NCI-H146 treated with DMSO at 0.1 percent for 48 hours (cell line): ENCODE measurements at regions not wholly inside any gene's neighbourhood (a gene's known extent, or its start where the extent isn't known, plus 50 kb on each side); places are given as distances from the start of the nearest gene placed in this dataset.

Experiments used
- DNase-seq: peaks from one replicate; lab custom pipeline; 2025; ENCODE audit not compliant: unreplicated experiment; lab: John Stamatoyannopoulos, UW

DNA sequence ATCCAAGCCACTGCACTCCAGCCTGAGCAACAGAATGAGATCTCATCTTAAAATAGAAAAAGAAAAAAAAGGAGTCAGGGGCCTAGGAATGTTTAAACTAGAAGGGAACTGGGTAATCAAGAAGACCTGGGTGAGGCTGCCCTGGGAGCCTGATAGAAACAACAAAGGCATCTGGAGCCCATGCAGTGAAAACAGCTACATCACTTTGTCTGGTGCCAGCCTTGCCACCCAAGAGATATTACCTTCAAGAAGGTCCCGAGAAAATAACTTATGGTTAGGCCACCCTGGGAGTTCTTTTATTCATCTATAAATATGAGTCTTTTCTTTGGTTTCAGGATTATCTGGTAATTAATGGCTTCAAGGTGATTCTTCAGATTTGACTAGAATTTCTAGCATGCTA is 412.1 kb downstream of the METTL15 start:
- DNase-seq, result no peak

DNA sequence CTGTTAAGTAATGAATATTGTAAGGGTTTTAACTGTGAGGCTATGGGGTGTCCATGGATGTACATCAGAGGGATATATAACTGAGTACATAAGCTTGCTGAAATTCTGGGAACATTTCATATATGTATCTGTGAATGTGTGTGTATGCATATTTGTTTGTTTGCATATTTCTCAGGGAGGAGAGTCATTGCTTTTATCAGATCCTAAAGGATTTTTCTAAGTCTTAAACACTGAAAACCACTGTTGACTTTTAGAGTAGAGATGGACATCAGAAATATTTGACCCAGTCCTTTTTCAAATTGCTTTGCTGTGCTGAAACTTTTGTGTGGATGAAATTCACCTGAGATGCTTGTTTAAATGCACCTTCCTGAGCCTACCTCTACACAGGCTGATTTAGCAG is 410.6 kb downstream of the METTL15 start:
- DNase-seq, result no peak

DNA sequence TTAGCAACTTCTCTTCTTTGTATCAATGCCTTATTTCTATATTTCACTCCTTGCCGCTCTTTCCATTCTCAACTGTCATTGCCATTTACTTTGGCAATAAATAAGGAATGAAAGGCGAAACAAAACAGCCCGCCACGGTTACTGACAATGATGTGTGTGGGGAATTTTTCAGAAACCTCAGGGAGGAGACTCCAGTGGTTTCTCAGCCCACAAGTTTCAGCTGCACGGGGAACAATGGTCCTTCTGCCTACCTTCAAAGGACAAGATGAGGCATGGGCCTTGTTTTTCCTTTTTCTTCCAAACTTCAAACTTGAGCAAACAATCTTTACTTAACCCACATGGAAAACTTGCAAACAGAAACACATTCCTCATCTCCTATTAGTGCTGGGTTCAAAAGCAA is 409.4 kb downstream of the METTL15 start:
- no peak for DNase-seq

DNA sequence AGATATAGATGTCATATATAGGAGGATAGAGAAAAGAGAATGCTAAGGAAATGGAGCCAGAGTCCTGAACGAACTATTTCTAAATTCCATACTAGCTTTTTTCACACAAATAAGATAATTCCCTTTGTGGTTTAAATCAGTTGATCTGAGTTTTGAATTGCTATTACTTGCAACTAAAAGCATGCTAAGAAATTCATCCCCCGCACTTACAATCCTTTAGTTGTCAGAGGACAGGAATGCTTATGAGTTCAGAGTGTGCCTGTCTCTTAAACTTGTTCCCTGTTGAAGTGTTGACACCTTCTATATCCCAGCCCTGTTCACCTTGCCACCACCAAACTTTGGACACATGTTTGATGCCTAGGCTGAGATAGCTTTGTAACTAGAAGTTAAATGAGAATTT is 406.2 kb downstream of the METTL15 start:
- no peak for DNase-seq

DNA sequence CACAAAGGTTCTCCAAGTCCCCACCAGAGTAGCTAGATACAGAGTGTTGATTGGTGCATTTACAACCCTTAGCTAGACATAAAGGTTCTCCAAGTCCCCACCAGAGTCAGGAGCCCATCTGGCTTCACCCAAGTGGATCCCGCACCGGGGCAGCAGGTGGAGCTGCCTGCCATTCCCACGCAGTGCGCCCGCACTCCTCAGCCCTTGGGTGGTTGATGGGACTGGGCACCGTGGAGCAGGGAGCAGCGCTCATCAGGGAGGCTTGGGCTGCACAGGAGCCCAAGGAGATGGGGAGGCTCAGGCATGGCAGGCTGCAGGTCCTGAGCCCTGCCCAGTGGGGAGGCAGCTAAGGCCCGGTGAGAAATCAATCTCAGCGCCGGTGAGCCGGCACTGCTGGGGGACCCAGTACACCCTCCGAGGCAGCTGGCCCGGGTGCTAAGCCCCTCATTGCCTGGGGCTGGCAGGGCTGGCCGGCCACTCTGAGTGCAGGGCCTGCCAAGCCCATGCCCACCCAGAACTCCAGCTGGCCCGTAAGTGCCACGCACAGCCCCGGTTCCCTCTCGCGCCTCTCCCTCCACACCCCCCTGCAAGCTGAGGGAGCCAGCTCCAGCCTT is 404.1 kb downstream of the METTL15 start:
- no peak for DNase-seq

DNA sequence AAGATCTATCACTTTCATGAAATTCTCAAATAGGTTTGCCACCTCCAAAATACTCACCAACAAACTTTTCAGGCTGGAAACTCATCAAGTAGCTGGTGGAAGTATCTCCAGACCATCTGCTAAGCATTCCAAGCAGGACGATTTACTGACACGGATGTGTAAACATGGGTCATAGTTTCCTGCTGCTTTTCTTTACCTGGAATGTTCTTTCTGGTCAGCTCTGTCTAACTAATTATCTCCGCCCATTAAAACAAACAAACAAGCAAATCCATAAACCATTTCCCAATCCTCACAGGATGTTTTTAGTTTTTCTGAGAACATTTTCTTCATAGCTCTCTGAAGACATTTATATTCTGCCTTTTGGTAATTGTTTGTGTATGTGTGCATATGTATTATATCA is 397.0 kb downstream of the METTL15 start:
- no peak for DNase-seq

DNA sequence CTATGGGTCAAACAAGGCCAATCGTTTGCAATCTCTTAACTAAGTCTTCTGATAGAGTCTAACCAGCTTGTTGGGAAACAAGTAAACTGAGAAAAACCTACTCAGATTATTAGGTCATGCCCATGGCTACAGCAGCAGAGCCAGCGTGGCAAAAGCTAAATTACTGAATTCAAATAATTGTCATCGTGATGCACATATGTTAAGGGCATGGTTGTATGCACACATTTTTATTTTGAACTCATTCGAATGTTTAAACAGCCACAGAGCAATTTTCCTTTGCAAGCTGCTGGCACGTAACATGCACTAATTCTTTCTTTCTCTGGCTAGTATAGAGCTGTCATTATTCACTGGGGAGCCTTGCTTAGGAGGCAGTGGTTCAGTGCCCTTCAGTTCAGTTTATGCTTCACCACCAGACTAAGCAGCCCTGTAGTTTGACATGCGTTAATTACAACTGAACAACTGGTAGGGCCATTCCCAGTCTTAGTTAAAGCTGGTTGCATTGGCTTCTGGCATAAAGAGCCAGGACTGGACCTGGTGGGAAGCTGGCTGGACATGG is 396.4 kb downstream of the METTL15 start:
- no peak for DNase-seq

DNA sequence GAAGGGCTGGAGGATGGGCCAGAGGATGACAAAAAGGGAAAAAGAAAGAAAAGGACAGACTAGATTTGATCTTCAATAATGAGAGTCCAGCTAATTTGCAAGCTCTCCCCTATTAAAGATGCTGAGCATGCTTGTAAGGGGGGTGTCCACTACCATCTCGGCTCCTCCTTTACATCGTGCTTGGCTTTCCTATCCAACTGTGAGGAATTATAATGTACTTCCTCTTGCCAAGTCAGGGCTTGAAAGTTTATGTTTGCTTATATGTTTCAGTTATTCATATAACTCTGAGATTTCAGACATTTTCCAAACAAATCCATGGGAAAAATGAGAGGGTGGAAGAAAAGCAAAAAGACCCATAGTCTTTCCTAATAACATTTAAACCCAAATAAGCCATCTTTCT is 387.1 kb downstream of the METTL15 start:
- no peak for DNase-seq

DNA sequence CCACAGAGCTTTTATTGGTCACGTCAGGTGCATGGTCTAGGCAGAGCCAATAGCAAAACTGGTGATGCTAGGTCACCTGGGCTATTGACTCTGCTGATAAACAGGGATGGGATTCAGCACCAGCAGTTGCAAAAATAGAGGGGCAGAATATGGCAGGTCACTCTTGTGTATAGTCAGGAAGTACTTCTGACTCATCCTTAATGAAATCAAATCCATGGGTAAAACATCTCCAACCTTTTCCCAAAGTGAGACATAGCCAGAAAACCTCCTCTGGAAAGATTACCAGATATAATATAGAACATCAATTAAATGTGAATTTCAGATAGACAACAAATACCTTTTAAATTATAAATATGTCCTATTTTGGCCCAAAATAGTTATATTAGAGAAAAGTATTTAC is 383.2 kb downstream of the METTL15 start:
- no peak for DNase-seq

DNA sequence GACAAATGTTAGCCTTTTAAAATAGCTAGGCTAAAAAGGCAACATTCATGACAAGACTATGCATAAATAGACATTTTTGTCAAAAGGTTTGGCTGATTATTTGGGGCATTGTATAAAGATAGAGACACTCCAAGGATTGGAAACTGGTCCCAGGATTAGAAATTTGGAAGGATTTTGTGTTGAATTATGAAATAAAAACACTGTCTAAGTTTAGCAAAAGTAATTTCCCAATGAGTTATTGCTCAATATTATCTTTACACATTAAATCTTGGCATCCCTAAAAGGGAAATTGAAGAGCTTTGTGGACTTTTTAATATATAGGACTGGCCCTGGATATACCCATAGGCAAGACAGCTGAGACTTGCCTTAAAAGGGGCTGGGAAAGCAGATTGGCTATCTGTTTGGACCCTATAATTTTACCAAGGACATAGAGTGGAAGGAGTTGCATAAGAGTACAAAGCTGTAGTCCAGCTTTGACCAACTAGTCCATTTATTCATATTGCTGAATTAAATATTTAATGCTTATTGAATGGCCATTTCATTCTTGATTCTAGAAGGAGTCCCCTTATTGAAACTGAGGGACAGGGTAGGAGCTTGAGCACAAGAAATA is 382.7 kb downstream of the METTL15 start:
- no peak for DNase-seq

DNA sequence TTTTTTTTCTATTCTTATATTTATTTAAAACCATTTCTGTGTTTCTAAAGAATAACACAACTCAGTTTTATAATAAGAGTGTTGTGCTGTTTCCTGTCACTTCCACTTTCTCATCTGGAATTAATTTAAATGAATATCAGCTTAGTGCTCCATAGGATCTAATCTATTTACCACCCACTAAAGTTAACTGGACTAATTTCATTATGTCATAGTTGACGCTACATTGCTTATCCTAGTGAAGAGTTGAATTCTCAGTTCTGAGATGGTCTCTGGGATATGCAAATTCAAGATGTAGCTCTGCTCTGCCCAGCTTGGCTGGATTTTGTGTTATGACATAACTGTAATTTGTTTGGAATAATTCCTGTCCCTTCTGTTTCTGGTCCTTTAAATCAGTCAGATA is 380.1 kb downstream of the METTL15 start:
- DNase-seq, result no peak

DNA sequence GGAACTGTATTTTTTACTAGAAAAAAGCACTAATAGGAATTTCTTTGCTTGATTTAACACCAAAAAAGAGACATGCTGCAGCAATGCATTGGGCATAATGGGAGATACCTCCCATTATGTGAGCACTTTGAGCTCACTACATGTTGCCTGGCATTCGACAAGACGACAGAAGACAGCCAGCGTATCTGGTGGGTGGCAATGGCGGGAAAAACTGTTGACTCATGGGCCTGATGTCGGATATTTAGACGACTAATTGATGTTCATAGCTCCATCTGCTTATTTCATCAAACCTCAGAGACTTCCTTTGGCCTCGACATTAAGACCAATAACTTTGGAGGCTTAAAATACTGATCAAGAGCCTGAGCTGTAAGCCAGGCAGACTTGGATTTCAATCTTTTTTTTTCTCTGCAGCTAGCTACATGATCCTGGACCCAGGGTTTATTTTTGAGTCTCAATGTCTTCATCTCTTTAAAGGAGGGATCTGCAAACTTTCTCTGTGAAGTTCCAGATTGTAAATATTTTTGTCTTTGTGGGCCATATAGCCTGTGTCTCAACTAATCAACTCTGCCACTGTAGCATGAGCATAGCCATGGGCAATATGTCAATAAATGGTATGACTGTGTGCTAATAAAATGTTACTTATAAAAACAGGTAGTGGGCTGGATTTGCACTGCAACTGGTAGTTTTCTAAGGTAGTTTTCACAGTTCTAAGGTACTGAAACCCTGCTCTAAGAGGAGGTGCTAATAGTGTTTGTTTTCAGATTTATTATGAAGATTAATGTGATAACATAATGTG is 375.1 kb downstream of the METTL15 start:
- DNase-seq, result no peak

DNA sequence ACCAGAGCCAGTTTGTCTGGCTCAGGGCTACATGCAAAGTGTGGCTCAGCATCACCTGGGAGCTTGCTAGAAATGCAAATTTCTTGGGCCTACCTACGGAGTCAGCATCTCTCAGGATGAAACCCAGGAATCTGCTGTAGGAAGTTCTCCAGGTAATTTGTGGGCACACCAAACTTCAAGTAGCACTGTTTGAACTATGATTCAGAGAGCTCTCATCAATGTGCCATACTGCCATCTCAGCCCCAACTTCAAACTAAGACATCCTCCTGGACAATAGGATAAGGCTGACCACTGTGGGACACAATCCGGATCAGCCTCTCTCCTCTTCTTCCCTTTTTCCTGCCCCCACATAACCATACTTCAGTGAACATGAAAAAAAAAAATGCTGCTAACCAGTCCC is 374.5 kb downstream of the METTL15 start:
- no peak for DNase-seq

DNA sequence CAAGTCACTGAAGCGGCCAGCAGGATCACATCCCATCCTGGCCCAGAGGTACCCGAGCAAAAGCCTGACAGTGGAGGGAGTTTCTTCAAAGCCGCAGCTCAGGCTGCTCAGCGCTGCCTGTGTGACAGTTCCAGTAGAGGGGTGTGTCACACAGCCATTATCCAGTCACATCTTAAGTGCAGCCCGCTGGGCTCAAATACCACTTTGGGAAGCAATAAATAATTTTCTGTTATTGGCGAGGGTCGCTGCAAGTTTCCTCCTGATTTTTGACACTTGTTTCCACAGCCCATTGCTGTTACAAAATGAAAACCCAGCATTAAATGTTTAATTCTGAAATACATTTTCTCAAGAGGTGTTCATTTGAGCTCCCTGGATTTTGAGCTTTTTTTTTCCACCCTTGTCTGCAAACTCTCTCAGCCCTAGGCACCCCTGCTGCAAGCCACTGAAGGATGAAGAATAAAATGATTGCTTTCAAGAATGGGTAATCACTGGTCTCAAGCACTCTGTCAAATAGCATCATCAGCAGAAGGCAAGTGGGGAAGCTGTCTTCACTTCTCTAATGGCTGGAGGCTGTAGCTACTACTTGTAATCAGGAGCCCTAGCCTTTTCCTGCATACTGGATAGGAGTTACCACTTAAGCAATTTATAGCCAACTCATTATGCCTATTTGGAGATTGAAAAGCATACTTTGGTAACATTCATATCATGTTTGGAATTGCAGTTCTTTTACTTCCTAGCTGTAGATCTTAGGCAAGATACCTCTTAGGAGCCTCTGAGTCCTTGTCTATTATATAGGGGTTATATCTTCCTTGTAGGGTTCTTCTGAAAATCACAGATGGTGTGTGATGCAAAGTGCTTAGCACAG is 373.7 kb downstream of the METTL15 start:
- no peak for DNase-seq

DNA sequence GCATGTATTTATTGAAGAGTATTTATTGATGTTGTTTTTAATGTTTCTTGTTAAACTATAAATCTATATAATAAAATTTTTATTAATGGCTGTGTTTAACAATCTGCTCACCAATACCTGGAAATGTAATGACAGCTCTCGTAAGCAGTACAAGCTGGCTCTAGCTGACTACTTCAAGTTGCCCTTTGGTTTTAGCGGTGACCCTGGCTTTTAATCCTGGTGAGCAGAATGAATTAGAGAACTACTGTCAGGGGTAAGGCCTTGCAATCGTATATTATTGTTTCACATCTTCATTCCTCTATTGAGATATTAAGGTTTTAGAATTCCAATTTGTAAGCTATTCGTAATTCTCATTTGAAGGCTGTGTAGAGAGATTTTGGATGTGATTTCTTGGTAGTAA is 372.2 kb downstream of the METTL15 start:
- DNase-seq, result no peak

DNA sequence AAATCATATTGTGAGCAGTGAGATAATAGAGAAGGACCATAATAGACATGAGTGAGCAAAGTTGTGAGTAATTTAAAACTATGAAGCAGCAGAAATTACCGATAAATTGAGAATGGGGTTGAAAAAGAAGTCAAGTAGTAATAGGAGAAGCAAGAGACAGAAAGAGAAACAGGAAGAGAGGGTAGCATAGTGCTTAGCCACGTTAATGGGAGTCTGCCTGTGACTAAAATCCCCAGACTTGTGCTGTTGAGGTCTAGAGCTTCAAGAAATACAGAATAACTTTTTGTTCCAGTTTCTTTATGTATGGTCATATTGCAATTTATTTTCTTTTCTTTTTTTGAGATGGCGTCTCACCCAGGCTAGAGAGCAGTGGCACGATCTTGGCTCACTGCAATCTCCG is 368.7 kb downstream of the METTL15 start:
- DNase-seq, result no peak

DNA sequence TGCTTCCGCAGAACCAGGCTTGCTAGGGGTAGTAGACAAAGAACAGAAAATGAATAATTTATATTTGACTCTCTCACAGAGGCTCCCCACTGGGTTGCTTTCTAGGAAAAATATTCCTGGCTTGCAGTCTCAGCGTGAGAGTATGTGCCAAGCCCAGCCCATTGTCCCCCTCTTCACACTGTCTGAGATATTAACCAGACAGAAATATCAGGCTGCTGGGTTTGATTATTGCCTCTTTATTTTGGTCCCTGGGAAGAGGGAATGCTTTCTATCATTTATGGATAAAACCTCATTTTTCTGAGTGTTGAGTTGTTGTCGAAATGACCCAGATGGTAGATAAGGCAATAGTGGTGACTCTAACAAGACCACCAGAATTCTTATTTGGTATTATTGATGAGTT is 367.9 kb downstream of the METTL15 start:
- no peak for DNase-seq

DNA sequence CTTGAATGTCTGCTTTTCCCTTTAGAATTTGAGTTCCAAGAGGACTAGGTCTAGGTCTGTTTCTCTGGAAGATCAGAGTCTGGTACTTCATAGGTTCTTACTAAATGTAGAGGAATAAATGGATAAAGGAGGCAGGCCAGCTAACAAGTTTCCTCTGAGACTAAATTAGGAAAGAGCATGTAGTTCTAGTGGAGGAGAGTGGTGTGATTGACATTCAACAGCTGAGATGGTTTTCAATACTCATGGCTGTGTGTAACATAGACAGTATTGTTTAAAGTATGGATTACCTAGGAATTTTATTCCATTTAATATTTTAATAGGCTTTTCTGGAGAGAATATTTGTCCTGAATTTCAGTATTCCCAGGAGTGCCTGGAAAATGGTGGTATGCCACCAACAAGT is 364.7 kb downstream of the METTL15 start:
- no peak for DNase-seq

DNA sequence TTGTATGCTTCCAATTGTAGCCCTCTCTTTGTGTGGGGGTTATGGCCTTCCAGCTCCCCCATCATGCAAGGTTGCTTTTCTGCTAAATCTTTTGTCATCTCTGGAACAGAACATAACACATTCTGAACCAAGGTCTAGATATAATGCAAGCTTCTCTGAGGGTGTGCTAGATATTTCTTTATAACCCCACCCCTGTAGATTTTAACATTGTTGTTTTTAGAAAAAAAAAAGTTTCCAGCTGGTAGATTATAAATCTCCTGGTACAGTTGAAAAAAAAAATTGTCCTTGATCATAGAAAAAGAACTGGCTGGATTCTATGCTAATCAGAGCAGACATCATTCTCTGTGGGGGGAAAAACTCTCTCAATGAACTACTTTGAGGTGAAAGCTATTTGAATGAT is 363.3 kb downstream of the METTL15 start:
- DNase-seq, result no peak

DNA sequence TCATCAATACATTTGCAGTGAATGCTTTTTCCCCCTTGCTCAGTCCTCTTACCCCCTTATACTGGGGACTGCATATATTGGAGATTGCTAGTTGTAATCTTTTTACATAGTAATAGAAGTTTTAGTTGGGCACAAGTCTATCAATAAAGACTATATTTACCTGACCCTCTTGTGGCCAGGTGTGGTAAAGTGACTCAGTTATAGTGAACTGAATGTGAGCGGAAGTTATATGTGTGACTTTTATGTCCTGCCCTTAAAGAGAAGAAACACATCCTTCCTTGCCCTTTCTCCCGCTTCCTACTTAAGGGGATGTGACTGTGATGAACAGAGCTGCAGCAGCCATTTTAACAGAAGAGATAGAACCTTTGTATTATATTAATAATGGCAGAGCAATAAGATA is 362.0 kb downstream of the METTL15 start:
- no peak for DNase-seq

DNA sequence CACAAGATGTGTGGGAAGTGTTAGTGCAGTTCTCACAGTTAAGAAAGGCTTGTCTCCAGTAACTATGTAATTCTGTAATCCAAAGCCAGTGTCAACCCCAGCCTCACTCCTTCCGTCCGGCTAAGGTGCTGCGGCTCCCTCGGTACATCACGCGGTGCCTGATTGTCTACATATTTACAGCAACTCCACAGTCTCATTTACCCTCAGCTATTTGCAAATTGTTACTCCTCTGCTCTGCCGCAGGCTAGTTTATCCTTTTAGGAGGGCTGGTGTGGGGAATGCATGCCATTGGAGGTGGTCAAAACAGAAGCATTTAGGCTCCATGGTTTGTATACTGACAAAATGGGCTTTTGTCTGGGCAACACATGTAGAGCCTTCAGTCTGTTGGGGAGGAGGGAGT is 358.3 kb downstream of the METTL15 start:
- no peak for DNase-seq
